Fibroblast of pulmonary artery (primary cell): ENCODE measurements at regions not wholly inside any gene's neighbourhood (a gene's known extent, or its start where the extent isn't known, plus 50 kb on each side); places are given as distances from the start of the nearest gene placed in this dataset.

Experiments used
- DNase-seq: peaks from one replicate; pipeline ENCODE4 v3.0.0-alpha.2; 2010; ENCODE audit warnings: low read depth
- H3K4me3 ChIP-seq: replicated peaks from 2 replicates; pipeline ENCODE4 v1.5.1; 2011; ENCODE audit warnings: low read depth, mild to moderate bottlenecking, control low read depth, low read length, moderate library complexity
- TF ChIP-seq, protein P1 (sequence below): IDR thresholded peaks from 2 replicates; pipeline ENCODE4 v1.5.1; 2011; ENCODE audit warnings: mild to moderate bottlenecking, control low read depth, low read length, inconsistent platforms; ENCODE audit errors: missing control alignments

DNA sequence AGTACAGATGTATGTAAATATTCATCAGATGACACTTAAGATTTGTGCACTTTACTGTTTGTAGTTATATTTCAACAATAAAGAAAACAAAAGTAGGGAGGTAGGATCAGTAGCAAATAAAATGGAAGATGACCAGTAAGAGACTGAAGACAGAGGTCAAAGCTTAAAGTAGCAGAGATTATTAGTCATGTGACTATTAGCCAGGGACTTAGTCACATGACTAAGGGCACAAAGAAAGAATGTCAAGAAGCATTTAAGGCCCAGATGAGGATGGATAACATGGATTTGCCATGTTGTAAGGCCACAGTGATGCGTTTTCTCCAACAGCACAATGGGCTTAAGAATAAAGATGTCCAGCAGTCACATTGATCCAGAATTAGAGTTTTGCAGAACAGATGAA is 479.6 kb downstream of the BCOR start:
- TF ChIP-seq, protein P1, sequence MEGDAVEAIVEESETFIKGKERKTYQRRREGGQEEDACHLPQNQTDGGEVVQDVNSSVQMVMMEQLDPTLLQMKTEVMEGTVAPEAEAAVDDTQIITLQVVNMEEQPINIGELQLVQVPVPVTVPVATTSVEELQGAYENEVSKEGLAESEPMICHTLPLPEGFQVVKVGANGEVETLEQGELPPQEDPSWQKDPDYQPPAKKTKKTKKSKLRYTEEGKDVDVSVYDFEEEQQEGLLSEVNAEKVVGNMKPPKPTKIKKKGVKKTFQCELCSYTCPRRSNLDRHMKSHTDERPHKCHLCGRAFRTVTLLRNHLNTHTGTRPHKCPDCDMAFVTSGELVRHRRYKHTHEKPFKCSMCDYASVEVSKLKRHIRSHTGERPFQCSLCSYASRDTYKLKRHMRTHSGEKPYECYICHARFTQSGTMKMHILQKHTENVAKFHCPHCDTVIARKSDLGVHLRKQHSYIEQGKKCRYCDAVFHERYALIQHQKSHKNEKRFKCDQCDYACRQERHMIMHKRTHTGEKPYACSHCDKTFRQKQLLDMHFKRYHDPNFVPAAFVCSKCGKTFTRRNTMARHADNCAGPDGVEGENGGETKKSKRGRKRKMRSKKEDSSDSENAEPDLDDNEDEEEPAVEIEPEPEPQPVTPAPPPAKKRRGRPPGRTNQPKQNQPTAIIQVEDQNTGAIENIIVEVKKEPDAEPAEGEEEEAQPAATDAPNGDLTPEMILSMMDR, result no peak
- no peak for DNase-seq

GRCh38 chrX:39619182-39620009 is 478.4 kb downstream of the BCOR start:
- no peak overlapping the region for H3K4me3 ChIP-seq
- TF ChIP-seq, protein P1, result no peak

More for the DNA sequence above, 479.6 kb downstream of the BCOR start:
- H3K4me3 ChIP-seq, result no peak overlapping the region

DNA sequence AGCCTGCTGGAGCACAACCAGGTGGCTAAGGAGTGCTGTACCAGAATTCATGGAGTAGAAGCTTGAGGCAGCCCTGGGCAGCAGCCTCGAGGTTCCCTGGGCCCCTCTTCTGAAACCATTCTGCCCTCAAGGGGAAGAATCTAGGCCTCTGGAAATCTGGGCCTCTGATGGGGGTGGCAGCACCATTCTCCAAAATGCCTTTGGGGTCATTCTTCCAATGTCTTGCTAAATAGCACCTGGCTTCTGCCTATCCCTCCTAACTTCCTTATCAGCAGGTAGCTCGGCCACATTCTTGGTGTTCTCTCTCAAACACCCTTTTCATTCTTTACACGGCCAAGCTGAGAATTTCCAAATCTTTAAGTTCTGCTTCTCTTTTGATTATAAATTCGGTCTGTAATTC is 473.6 kb downstream of the BCOR start:
- no peak overlapping the region for H3K4me3 ChIP-seq
- TF ChIP-seq, protein P1, result no peak
- DNase-seq, result no peak

More at GRCh38 chrX:39619182-39620009, 478.4 kb downstream of the BCOR start:
- peak; percentile 29 for DNase-seq

GRCh38 chrX:39625810-39626209 is 471.9 kb downstream of the BCOR start:
- no peak overlapping the region for H3K4me3 ChIP-seq
- TF ChIP-seq, protein P1, result no peak
- no peak for DNase-seq

DNA sequence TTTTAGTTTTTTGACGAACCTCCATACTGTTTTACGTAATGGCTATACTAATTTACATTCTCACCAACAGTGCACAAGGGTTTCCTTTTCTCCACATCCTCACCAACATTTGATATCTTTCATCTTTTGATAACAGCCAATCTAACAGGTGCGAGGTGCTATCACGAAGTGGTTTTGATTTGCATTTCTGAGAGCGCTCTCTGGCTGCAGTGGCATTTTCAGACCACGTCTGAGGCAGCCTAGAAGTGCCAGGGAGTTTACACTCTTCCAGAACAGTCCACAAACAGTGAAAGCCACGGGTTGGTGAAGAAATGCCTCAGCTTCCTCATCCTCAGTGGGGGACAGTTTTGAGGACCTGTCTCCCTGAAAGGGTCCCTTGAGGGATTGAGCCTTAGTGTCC is 471.0 kb downstream of the BCOR start:
- TF ChIP-seq, protein P1, result no peak
- no peak for DNase-seq
- H3K4me3 ChIP-seq, result no peak overlapping the region

- TF ChIP-seq, protein P1, result no peak
- no peak for DNase-seq
- no peak overlapping the region for H3K4me3 ChIP-seq
These were observed 470.5 kb downstream of the BCOR start for GRCh38 chrX:39627257-39627656.

- no peak for DNase-seq
- H3K4me3 ChIP-seq, result no peak overlapping the region
- TF ChIP-seq, protein P1, result no peak
These were observed 468.8 kb downstream of the BCOR start for GRCh38 chrX:39629001-39629400.
